ENCODE measurements at regions not wholly inside any gene's neighbourhood (a gene's known extent, or its start where the extent isn't known, plus 50 kb on each side); places are given as distances from the start of the nearest gene placed in this dataset.

- peaks cover 58% of the 10 kb centered on the region; the same call in 1 of the 2 replicates for H3K9me3 ChIP-seq (ENCODE audit: control insufficient read depth, insufficient read depth, low read depth, low read length)
- no peak overlapping the region for H3K27ac ChIP-seq (ENCODE audit: low read depth, low read length)
- H3K27me3 ChIP-seq (ENCODE audit: control insufficient read depth, insufficient read depth, low read length): peaks cover 24% of the 10 kb centered on the region; the same call in 1 of the 2 replicates
- no peak overlapping the region for H3K4me3 ChIP-seq (ENCODE audit: low read depth, low read length)
- no peak overlapping the region for H3K9ac ChIP-seq (ENCODE audit: low read length)
- H3K36me3 ChIP-seq (ENCODE audit: control insufficient read depth, insufficient read depth, low read length): no peaks in the 10 kb centered on the region
- H3K4me1 ChIP-seq (ENCODE audit: control insufficient read depth, insufficient read depth, low read length): no peaks in the 10 kb centered on the region; the same call in 1 of the 2 replicates
Observed at GRCh38 chr16:35319536-35320192, 1860.3 kb downstream of the TP53TG3F start.

- H3K9ac ChIP-seq (ENCODE audit: low read length): no peak overlapping the region
- no peak overlapping the region for H3K4me3 ChIP-seq (ENCODE audit: low read depth, low read length)
- H3K9me3 ChIP-seq (ENCODE audit: control insufficient read depth, insufficient read depth, low read depth, low read length): peaks cover 54% of the 10 kb centered on the region; the same call in 1 of the 2 replicates
- no peak overlapping the region for H3K27ac ChIP-seq (ENCODE audit: low read depth, low read length)
- no peaks in the 10 kb centered on the region for H3K36me3 ChIP-seq (ENCODE audit: control insufficient read depth, insufficient read depth, low read length)
- H3K27me3 ChIP-seq (ENCODE audit: control insufficient read depth, insufficient read depth, low read length): peaks cover 9% of the 10 kb centered on the region; the same call in 1 of the 2 replicates
- no peaks in the 10 kb centered on the region for H3K4me1 ChIP-seq (ENCODE audit: control insufficient read depth, insufficient read depth, low read length)
Observed at GRCh38 chr16:35325936-35326335, 1866.5 kb downstream of the TP53TG3F start.

DNA sequence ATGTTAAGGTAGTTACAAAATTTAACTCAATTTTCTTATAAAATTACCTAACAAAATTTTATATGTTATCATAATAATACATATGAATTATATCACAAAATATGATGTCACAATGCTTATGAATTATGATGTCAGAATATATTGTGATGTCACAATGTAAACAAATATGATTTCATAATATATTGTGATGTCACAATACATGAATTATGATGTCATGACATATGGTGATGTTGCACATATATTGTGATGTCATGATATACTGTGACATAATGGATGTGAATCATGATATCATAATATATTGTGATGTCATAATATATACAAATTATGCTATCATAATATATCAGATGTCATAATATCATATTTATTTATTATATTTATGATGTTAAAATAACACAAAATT lies 1879.9 kb downstream of the TP53TG3F start:
- no peak overlapping the region for H3K4me3 ChIP-seq (ENCODE audit: low read depth, low read length)
- no peak overlapping the region for H3K27ac ChIP-seq (ENCODE audit: low read depth, low read length)
- H3K36me3 ChIP-seq (ENCODE audit: control insufficient read depth, insufficient read depth, low read length): no peaks in the 10 kb centered on the region
- H3K9ac ChIP-seq (ENCODE audit: low read length): no peak overlapping the region
- no peaks in the 10 kb centered on the region for H3K4me1 ChIP-seq (ENCODE audit: control insufficient read depth, insufficient read depth, low read length)
- H3K9me3 ChIP-seq (ENCODE audit: control insufficient read depth, insufficient read depth, low read depth, low read length): peaks cover 62% of the 10 kb centered on the region; the same call in 1 of the 2 replicates
- H3K27me3 ChIP-seq (ENCODE audit: control insufficient read depth, insufficient read depth, low read length): no peaks in the 10 kb centered on the region; the same call in 1 of the 2 replicates

DNA sequence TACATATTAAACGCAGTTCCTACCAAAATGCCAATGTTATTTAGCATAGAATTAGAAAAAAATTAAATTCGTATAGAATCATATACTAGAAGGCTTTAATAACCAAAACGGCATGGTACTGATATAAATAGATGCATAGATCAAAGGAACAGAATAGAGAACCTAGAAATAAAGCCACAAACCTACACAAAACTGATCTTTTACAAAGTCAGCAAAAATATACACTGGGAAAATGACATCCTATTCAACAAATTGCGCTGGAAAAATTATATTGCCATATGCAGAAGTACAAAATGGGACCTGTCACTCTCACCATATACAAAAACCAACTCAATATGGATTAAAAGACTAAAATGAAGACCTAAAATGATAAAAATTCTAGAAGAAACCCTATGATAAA lies 1882.6 kb downstream of the TP53TG3F start:
- peaks cover 56% of the 10 kb centered on the region for H3K9me3 ChIP-seq (ENCODE audit: control insufficient read depth, insufficient read depth, low read depth, low read length)
- no peak overlapping the region for H3K4me3 ChIP-seq (ENCODE audit: low read depth, low read length)

GRCh38 chr16:35344012-35344762 lies 1884.8 kb downstream of the TP53TG3F start:
- no peaks in the 10 kb centered on the region for H3K27me3 ChIP-seq (ENCODE audit: control insufficient read depth, insufficient read depth, low read length)
- H3K36me3 ChIP-seq (ENCODE audit: control insufficient read depth, insufficient read depth, low read length): no peaks in the 10 kb centered on the region
- no peak overlapping the region for H3K9ac ChIP-seq (ENCODE audit: low read length)
- no peaks in the 10 kb centered on the region for H3K4me1 ChIP-seq (ENCODE audit: control insufficient read depth, insufficient read depth, low read length)
- H3K9me3 ChIP-seq (ENCODE audit: control insufficient read depth, insufficient read depth, low read depth, low read length): peaks cover 54% of the 10 kb centered on the region
- no peak overlapping the region for H3K4me3 ChIP-seq (ENCODE audit: low read depth, low read length)
- no peak overlapping the region for H3K27ac ChIP-seq (ENCODE audit: low read depth, low read length)

More for the DNA sequence above, 1882.6 kb downstream of the TP53TG3F start:
- Histone ChIP-seq H3K27ac (ENCODE audit: low read depth, low read length) (no peak overlapping the region), H3K9ac (ENCODE audit: low read length) (no peak overlapping the region), H3K27me3 (ENCODE audit: control insufficient read depth, insufficient read depth, low read length) (no peaks in the 10 kb centered on the region), H3K4me1 (ENCODE audit: control insufficient read depth, insufficient read depth, low read length) (no peaks in the 10 kb centered on the region), H3K36me3 (ENCODE audit: control insufficient read depth, insufficient read depth, low read length) (no peaks in the 10 kb centered on the region)

GRCh38 chr16:35352431-35352830 lies 1893.0 kb downstream of the TP53TG3F start:
- Histone ChIP-seq H3K9me3 (ENCODE audit: control insufficient read depth, insufficient read depth, low read depth, low read length) (peaks cover 41% of the 10 kb centered on the region; the same call in 1 of the 2 replicates), H3K36me3 (ENCODE audit: control insufficient read depth, insufficient read depth, low read length) (no peaks in the 10 kb centered on the region), H3K27ac (ENCODE audit: low read depth, low read length) (no peak overlapping the region), H3K9ac (ENCODE audit: low read length) (no peak overlapping the region), H3K4me1 (ENCODE audit: control insufficient read depth, insufficient read depth, low read length) (no peaks in the 10 kb centered on the region), H3K4me3 (ENCODE audit: low read depth, low read length) (no peak overlapping the region; the same call in 1 of the 2 replicates), H3K27me3 (ENCODE audit: control insufficient read depth, insufficient read depth, low read length) (no peaks in the 10 kb centered on the region; the same call in 1 of the 2 replicates)

GRCh38 chr16:35363510-35363909 lies 1904.1 kb downstream of the TP53TG3F start:
- Histone ChIP-seq H3K9me3 (ENCODE audit: control insufficient read depth, insufficient read depth, low read depth, low read length) (peaks cover 78% of the 10 kb centered on the region; the same call in 1 of the 2 replicates), H3K36me3 (ENCODE audit: control insufficient read depth, insufficient read depth, low read length) (no peaks in the 10 kb centered on the region), H3K27ac (ENCODE audit: low read depth, low read length) (no peak overlapping the region), H3K4me1 (ENCODE audit: control insufficient read depth, insufficient read depth, low read length) (no peaks in the 10 kb centered on the region), H3K4me3 (ENCODE audit: low read depth, low read length) (no peak overlapping the region), H3K27me3 (ENCODE audit: control insufficient read depth, insufficient read depth, low read length) (peaks cover 3% of the 10 kb centered on the region; the same call in 1 of the 2 replicates), H3K9ac (ENCODE audit: low read length) (no peak overlapping the region)

- Histone ChIP-seq H3K9ac (ENCODE audit: low read length) (no peak overlapping the region), H3K4me3 (ENCODE audit: low read depth, low read length) (no peak overlapping the region), H3K27ac (ENCODE audit: low read depth, low read length) (no peak overlapping the region), H3K9me3 (ENCODE audit: control insufficient read depth, insufficient read depth, low read depth, low read length) (peaks cover 84% of the 10 kb centered on the region; the same call in 1 of the 2 replicates), H3K4me1 (ENCODE audit: control insufficient read depth, insufficient read depth, low read length) (no peaks in the 10 kb centered on the region), H3K27me3 (ENCODE audit: control insufficient read depth, insufficient read depth, low read length) (peaks cover 3% of the 10 kb centered on the region; the same call in 1 of the 2 replicates), H3K36me3 (ENCODE audit: control insufficient read depth, insufficient read depth, low read length) (no peaks in the 10 kb centered on the region)
Observed at GRCh38 chr16:35364263-35364662, 1904.9 kb downstream of the TP53TG3F start.

GRCh38 chr16:35365675-35366074 lies 1906.3 kb downstream of the TP53TG3F start:
- no peak overlapping the region for H3K9ac ChIP-seq (ENCODE audit: low read length)
- H3K27me3 ChIP-seq (ENCODE audit: control insufficient read depth, insufficient read depth, low read length): peaks cover 6% of the 10 kb centered on the region; the same call in 1 of the 2 replicates
- H3K9me3 ChIP-seq (ENCODE audit: control insufficient read depth, insufficient read depth, low read depth, low read length): peaks cover 95% of the 10 kb centered on the region; the same call in 1 of the 2 replicates
- H3K27ac ChIP-seq (ENCODE audit: low read depth, low read length): no peak overlapping the region
- H3K4me3 ChIP-seq (ENCODE audit: low read depth, low read length): no peak overlapping the region
- no peaks in the 10 kb centered on the region for H3K4me1 ChIP-seq (ENCODE audit: control insufficient read depth, insufficient read depth, low read length)
- H3K36me3 ChIP-seq (ENCODE audit: control insufficient read depth, insufficient read depth, low read length): no peaks in the 10 kb centered on the region

GRCh38 chr16:35370617-35371016 lies 1911.2 kb downstream of the TP53TG3F start:
- Histone ChIP-seq H3K9ac (ENCODE audit: low read length) (no peak overlapping the region), H3K9me3 (ENCODE audit: control insufficient read depth, insufficient read depth, low read depth, low read length) (peaks cover 69% of the 10 kb centered on the region; the same call in 1 of the 2 replicates), H3K27me3 (ENCODE audit: control insufficient read depth, insufficient read depth, low read length) (peaks cover 3% of the 10 kb centered on the region; the same call in 1 of the 2 replicates), H3K4me3 (ENCODE audit: low read depth, low read length) (no peak overlapping the region), H3K27ac (ENCODE audit: low read depth, low read length) (no peak overlapping the region), H3K4me1 (ENCODE audit: control insufficient read depth, insufficient read depth, low read length) (no peaks in the 10 kb centered on the region), H3K36me3 (ENCODE audit: control insufficient read depth, insufficient read depth, low read length) (no peaks in the 10 kb centered on the region)

GRCh38 chr16:35377142-35377541 lies 1917.7 kb downstream of the TP53TG3F start:
- H3K36me3 ChIP-seq (ENCODE audit: control insufficient read depth, insufficient read depth, low read length): no peaks in the 10 kb centered on the region
- peaks cover 62% of the 10 kb centered on the region; the same call in 1 of the 2 replicates for H3K9me3 ChIP-seq (ENCODE audit: control insufficient read depth, insufficient read depth, low read depth, low read length)
- no peak overlapping the region for H3K4me3 ChIP-seq (ENCODE audit: low read depth, low read length)
- no peaks in the 10 kb centered on the region; the same call in 1 of the 2 replicates for H3K27me3 ChIP-seq (ENCODE audit: control insufficient read depth, insufficient read depth, low read length)
- no peak overlapping the region for H3K9ac ChIP-seq (ENCODE audit: low read length)
- H3K27ac ChIP-seq (ENCODE audit: low read depth, low read length): no peak overlapping the region
- H3K4me1 ChIP-seq (ENCODE audit: control insufficient read depth, insufficient read depth, low read length): no peaks in the 10 kb centered on the region

Measured in HUES6 (cell line).